ENCODE measurements at regions not wholly inside any gene's neighbourhood (a gene's known extent, or its start where the extent isn't known, plus 50 kb on each side); places are given as distances from the start of the nearest gene placed in this dataset.
"Not testable (repeated sequence)": the region's sequence is repeated elsewhere in the genome, so short reads cannot be mapped to it uniquely, and the experiment has no call there.

DNA sequence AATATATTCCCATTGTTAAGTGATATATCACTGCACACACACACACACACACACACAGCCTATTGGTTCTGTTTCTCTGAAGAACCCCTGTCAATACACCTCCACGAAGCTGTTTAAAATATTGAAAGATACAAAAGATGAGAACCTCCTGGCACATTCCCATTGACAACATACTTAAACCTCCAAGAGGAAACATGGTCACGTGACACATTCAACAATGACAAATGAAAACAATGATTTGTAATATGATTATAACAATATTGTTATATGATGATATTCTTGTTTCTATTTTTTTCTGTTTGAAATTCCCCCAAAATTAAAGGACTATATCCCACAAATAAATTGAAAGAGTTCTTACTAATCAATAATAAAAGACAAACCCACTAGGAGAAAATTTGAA is 1344.9 kb downstream of the BRD1 start:
- Histone ChIP-seq H3K27ac (no peak overlapping the region), H3K36me3 (no peaks in the 10 kb centered on the region), H3K4me1 (no peaks in the 10 kb centered on the region), H3K9me3 (no peaks in the 10 kb centered on the region), H3K4me3 (no peak overlapping the region), H3K27me3 (peaks cover 0 to 9% (median 5%) of the 10 kb centered on the region in 3 donors)
- no peak for DNase-seq
- TF ChIP-seq, protein P1, sequence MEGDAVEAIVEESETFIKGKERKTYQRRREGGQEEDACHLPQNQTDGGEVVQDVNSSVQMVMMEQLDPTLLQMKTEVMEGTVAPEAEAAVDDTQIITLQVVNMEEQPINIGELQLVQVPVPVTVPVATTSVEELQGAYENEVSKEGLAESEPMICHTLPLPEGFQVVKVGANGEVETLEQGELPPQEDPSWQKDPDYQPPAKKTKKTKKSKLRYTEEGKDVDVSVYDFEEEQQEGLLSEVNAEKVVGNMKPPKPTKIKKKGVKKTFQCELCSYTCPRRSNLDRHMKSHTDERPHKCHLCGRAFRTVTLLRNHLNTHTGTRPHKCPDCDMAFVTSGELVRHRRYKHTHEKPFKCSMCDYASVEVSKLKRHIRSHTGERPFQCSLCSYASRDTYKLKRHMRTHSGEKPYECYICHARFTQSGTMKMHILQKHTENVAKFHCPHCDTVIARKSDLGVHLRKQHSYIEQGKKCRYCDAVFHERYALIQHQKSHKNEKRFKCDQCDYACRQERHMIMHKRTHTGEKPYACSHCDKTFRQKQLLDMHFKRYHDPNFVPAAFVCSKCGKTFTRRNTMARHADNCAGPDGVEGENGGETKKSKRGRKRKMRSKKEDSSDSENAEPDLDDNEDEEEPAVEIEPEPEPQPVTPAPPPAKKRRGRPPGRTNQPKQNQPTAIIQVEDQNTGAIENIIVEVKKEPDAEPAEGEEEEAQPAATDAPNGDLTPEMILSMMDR (IDR thresholded peaks at IDR 0.05): no peak
- TF ChIP-seq POLR2A (IDR thresholded peaks at IDR 0.05): no peak
- TF ChIP-seq POLR2AphosphoS5 (IDR thresholded peaks at IDR 0.05): no peak
- TF ChIP-seq EP300 (IDR thresholded peaks at IDR 0.05): no peak
- WGBS, 2 donors: 72 to 75% methylated on average over 2 of the region's 2 CpGs
- intact Hi-C loops (cut with DNase I): no loop called here

DNA sequence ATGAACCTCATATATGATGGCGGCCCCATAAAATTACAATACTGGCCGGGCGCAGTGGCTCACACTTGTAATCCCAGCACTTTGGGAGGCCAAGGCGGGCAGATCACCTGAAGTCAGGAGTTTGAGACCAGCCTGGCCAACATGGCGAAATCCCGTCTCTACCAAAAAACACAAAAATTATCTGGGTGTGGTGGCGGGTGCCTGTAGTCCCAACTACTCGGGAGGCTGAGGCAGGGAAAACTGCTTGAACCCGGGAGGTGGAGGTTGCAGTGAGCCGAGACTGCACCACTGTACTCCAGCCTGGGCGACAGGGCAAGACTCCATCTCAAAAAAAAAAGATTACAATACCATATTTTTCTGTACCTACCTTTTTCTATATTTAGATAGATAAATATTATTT is 1345.5 kb downstream of the BRD1 start:
- H3K9me3 ChIP-seq; H3K4me1 ChIP-seq; DNase-seq; H3K4me3 ChIP-seq; H3K36me3 ChIP-seq; H3K27me3 ChIP-seq; intact Hi-C loops (cut with DNase I); H3K27ac ChIP-seq: not testable (repeated sequence)
- 95 to 96% methylated on average over 11 of the region's 11 CpGs for WGBS, 2 donors

DNA sequence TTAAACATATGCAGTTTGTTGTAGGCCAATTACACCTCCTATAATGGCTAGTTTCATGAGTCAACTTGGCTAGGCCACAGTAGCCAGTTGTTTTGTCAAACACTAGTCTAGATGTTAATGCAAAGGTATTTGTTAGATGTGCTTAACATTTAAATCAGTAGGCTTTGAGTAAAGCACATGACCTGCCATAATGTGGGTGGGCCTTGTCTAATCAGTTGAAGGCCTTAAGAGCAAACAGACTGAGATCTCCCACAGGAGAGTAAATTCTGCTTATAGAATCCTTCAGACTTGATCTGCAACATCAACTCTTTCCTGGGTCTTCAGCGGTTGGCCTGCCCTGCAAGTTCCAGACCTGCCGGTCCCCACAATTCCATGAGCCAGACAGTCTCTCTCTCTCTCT is 1345.9 kb downstream of the BRD1 start:
- no peaks in the 10 kb centered on the region for H3K4me1 ChIP-seq
- H3K36me3 ChIP-seq: no peaks in the 10 kb centered on the region
- 95 to 96% methylated on average over 2 of the region's 2 CpGs for WGBS, 2 donors
- H3K4me3 ChIP-seq: no peak overlapping the region
- no peak for TF ChIP-seq POLR2AphosphoS5 (IDR thresholded peaks at IDR 0.05)
- no peaks in the 10 kb centered on the region for H3K9me3 ChIP-seq
- intact Hi-C loops (cut with DNase I): no loop called here
- no peak for DNase-seq
- H3K27ac ChIP-seq: no peak overlapping the region
- peaks cover 0 to 9% (median 5%) of the 10 kb centered on the region in 3 donors for H3K27me3 ChIP-seq

DNA sequence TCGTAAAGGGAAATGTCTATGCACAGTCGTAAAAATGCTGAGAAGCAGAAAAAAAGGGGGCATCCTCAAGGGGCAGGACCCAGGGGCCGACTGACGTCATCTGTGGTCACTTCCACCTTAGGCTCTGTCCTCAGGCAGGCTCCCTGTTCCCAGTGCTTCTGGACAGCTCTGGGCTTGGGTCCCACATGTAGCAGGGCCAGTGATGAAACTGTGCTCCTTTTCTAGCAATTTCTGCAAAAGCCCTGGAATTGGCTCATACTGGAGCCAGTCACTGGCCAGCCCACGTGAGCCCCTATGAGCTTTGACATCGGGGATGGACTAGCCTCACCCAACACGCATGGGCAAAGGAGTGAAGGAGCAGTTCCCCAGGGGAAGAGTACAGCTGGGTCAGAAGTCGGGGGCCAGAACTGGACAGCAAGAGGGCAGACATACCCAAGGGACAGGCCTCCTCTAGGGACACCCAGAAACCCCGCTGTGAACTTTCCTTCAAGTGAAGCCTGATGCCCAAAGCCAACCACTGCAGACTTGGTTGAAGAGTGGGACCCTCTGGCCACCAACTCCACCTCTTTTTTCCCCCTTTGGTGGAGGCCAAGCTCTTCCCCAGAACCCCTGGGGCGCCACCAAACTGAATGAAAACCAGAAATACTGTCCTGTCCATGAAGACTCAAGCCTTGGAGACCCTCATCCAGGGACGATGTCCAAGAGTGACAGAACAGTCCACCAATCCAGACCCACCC is 1349.0 kb downstream of the BRD1 start:
- H3K4me1 ChIP-seq: no peaks in the 10 kb centered on the region
- intact Hi-C loops (cut with DNase I): no loop called here
- TF ChIP-seq EP300 (IDR thresholded peaks at IDR 0.05): no peak
- TF ChIP-seq, protein P1 (IDR thresholded peaks at IDR 0.05): no peak
- no peak for TF ChIP-seq POLR2AphosphoS5 (IDR thresholded peaks at IDR 0.05)
- TF ChIP-seq POLR2A (IDR thresholded peaks at IDR 0.05): no peak
- no peaks in the 10 kb centered on the region for H3K9me3 ChIP-seq
- no peaks in the 10 kb centered on the region for H3K36me3 ChIP-seq
- WGBS, 2 donors: 87 to 90% methylated on average over 11 of the region's 11 CpGs
- DNase-seq: no peak
- no peak overlapping the region for H3K4me3 ChIP-seq
- H3K27me3 ChIP-seq: peaks cover 0 to 9% (median 5%) of the 10 kb centered on the region in 3 donors
- no peak overlapping the region for H3K27ac ChIP-seq

DNA sequence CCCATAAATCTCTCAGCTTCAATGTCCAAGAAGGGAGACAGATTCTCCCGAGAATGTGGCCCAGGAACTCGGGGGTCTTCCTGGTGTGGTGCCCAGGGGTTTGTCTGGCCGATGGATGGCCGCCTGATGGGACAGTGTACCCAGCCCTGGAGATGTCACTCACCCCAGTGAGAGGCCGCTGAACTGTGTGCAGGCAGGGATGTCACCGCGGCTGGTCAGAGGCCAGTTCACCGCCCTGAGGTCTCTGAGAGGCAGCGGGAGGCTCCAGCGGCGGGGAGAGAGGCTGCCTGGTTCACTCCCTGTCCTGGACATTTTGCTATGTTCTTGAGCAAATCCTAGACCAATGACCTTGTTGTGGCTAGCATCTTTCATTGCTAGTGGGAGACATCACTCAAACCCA is 1349.5 kb downstream of the BRD1 start:
- Histone ChIP-seq H3K9me3 (no peaks in the 10 kb centered on the region), H3K27me3 (peaks cover 0 to 9% (median 5%) of the 10 kb centered on the region in 3 donors), H3K36me3 (no peaks in the 10 kb centered on the region), H3K27ac (no peak overlapping the region), H3K4me3 (no peak overlapping the region), H3K4me1 (no peaks in the 10 kb centered on the region)
- no peak for DNase-seq
- WGBS, 2 donors: 83 to 86% methylated on average over 11 of the region's 11 CpGs
- intact Hi-C loops (cut with DNase I): no loop called here
- no peak for TF ChIP-seq EP300 (IDR thresholded peaks at IDR 0.05)
- TF ChIP-seq POLR2A (IDR thresholded peaks at IDR 0.05): no peak
- TF ChIP-seq POLR2AphosphoS5 (IDR thresholded peaks at IDR 0.05): no peak
- TF ChIP-seq, protein P1 (IDR thresholded peaks at IDR 0.05): no peak
